Ascending aorta (tissue), 2 donors: ENCODE measurements at regions not wholly inside any gene's neighbourhood (a gene's known extent, or its start where the extent isn't known, plus 50 kb on each side); places are given as distances from the start of the nearest gene placed in this dataset.

Experiments used
- DNase-seq, 2 donors: peaks; one replicate each; pipeline ENCODE4 v3.0.0-alpha.2; 2019; ENCODE audit warnings: low spot score in 2 of 2
- H3K27ac ChIP-seq, 2 donors: fragments of 200-600 bp; sonication (generic); one replicate each; pipeline ENCODE4 v1.5.1; 2016 to 2017; ENCODE audit warnings: mild to moderate bottlenecking in 1 of 2
- H3K27me3 ChIP-seq: fragments of 200-600 bp; sonication (generic); one replicate; pipeline ENCODE4 v1.5.1; 2017
- H3K36me3 ChIP-seq, 2 donors: fragments of 200-600 bp; sonication (generic); one replicate each; pipeline ENCODE4 v1.5.1; 2016
- H3K4me1 ChIP-seq, 2 donors: fragments of 200-600 bp; sonication (generic); one replicate each; pipeline ENCODE4 v1.5.1; 2016 to 2017; ENCODE audit warnings: mild to moderate bottlenecking in 1 of 2
- H3K4me3 ChIP-seq, 2 donors: fragments of 200-600 bp; sonication (generic); one replicate each; pipeline ENCODE4 v1.5.1; 2016 to 2017; ENCODE audit warnings: mild to moderate bottlenecking in 1 of 2
- H3K9me3 ChIP-seq, 2 donors: fragments of 200-600 bp; sonication (generic); one replicate each; pipeline ENCODE4 v1.5.1; 2016
- intact Hi-C: fragments of 100-400 bp; cut with DNase I; formaldehyde crosslinking; loops from one replicate; pipeline ENCODE4 v1.15.1; 2023
- TF ChIP-seq, protein P1 (sequence below), 3 experiments: fragments of 200-600 bp in 2 of 3; fragments of 450-650 bp in 1 of 3; sonication (generic) in 2 of 3; IDR thresholded peaks; one replicate each; pipeline ENCODE4 v1.5.1; 2016 to 2019; ENCODE audit warnings: antibody characterized with exemption in 3 of 3, mild to moderate bottlenecking in 1 of 3, moderate library complexity in 1 of 3

DNA sequence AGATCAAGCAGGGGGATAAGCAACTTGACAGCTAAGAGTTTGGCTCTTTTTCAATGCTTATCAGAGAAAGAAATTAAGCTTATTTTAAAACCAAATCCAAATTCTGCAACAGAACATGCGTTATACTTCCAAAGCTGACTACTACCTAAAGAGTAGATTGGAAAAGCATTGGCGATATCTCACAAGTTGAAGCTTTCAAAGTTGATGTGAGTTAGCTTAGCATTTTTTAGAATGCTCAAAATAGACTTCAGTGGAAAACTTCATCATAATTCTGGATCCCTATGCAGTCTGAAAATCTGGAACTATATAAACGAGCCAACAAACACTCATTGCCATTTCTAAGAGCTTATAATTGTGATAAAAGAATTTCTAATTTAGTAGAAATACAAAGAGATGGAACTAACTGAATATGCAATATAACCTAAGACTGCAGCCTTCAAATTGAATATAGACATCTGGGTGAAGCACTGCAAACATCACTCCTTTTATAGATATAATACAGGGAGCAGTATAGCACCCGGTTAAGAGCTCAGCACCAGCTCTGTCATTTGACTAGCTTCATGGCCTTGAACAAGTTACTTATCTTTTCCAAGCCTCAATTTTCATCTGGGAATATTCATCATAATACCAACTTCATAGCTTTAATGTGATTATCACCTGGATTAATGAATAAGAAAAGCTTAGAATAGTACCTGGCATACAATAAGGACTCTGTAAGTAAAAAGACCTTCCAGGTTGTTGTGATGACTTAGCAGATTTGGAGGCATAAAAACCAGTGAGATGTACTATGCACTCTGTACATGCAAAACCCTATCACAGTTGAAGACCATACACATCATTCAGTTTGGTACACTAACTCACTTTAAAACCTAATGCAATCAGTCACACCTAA, 242.7 kb upstream of the TTC14 start:
- DNase-seq: no peak

DNA sequence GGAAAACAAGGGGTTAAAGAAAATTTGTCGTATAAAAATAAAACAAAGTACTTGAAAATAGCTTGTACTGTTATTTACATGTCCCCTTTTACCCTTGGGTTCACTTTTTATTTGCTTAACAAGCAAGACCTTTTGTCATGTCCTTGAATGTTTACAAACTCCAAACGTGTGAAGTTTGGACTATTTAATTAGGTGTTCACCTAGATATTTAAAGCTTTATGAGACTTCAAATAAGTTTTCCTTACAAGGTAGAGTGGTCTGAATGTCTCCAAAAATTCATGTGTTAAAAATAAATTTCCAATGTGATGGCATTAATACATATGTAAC, 242.0 kb upstream of the TTC14 start:
- intact Hi-C loops: no loop called here
- Histone ChIP-seq H3K27ac (no peak overlapping the region), H3K9me3 (no peaks in the 10 kb centered on the region), H3K4me1 (no peaks in the 10 kb centered on the region), H3K27me3 (no peaks in the 10 kb centered on the region), H3K4me3 (no peak overlapping the region), H3K36me3 (no peaks in the 10 kb centered on the region)
- DNase-seq: no peak
- TF ChIP-seq, protein P1, sequence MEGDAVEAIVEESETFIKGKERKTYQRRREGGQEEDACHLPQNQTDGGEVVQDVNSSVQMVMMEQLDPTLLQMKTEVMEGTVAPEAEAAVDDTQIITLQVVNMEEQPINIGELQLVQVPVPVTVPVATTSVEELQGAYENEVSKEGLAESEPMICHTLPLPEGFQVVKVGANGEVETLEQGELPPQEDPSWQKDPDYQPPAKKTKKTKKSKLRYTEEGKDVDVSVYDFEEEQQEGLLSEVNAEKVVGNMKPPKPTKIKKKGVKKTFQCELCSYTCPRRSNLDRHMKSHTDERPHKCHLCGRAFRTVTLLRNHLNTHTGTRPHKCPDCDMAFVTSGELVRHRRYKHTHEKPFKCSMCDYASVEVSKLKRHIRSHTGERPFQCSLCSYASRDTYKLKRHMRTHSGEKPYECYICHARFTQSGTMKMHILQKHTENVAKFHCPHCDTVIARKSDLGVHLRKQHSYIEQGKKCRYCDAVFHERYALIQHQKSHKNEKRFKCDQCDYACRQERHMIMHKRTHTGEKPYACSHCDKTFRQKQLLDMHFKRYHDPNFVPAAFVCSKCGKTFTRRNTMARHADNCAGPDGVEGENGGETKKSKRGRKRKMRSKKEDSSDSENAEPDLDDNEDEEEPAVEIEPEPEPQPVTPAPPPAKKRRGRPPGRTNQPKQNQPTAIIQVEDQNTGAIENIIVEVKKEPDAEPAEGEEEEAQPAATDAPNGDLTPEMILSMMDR (IDR thresholded peaks at IDR 0.05): no peak

More for the DNA sequence above, 242.7 kb upstream of the TTC14 start:
- intact Hi-C loops: no loop called here
- Histone ChIP-seq H3K27me3 (no peaks in the 10 kb centered on the region), H3K27ac (no peak overlapping the region), H3K36me3 (no peaks in the 10 kb centered on the region), H3K4me3 (no peak overlapping the region), H3K4me1 (no peaks in the 10 kb centered on the region), H3K9me3 (no peaks in the 10 kb centered on the region)
- TF ChIP-seq, protein P1 (IDR thresholded peaks at IDR 0.05): no peak

- Histone ChIP-seq H3K27ac (no peak overlapping the region), H3K4me1 (no peaks in the 10 kb centered on the region), H3K27me3 (no peaks in the 10 kb centered on the region), H3K36me3 (no peaks in the 10 kb centered on the region), H3K9me3 (no peaks in the 10 kb centered on the region), H3K4me3 (no peak overlapping the region)
- TF ChIP-seq, protein P1 (IDR thresholded peaks at IDR 0.05): no peak
- no peak for DNase-seq
- intact Hi-C loops: no loop called here
Observed at GRCh38 chr3:180362081-180362480, 239.9 kb upstream of the TTC14 start.

DNA sequence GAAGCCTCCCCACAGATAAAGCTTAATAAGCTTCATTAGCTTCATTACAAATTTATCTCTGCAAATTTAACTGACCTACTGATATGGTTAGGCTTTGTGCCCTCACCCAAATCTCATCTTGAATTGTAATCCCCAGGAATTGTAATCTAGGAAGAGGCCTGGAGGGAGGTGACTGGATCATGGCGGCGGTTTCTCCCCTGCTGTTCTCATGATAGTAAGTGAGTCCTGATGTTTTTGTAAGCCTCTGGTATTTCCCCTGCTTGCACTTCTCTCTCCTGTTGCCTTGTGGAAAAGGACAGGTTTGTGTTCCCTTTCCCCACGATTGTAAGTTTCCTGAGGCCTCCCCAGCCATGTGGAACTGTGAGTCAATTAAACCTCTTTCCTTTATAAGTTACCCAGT, 226.1 kb upstream of the TTC14 start:
- TF ChIP-seq, protein P1 (IDR thresholded peaks at IDR 0.05): no peak
- no peak overlapping the region for H3K4me3 ChIP-seq
- no peaks in the 10 kb centered on the region for H3K36me3 ChIP-seq
- H3K9me3 ChIP-seq: no peaks in the 10 kb centered on the region
- no peak overlapping the region for H3K27ac ChIP-seq
- intact Hi-C loops: no loop called here
- no peak for DNase-seq
- H3K27me3 ChIP-seq: no peaks in the 10 kb centered on the region
- H3K4me1 ChIP-seq: no peaks in the 10 kb centered on the region

DNA sequence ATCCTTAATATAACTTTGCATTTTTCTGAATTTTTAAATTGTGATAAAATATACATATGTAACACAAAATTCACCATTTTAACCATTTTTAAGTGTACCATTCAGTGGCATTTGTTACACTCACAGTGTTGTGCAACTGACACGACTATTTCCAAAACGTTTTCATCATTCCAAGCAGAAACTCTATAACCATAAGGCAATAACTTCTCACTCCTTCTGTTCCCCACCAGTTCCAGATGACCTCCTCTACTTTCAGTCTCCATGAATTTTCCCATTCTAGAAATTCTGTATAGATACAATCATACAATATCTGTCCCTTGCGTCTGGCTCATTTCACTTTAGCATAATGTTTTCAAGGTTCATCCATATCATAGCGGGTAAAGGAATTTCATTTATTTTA, 223.5 kb upstream of the TTC14 start:
- no peak for DNase-seq
- Histone ChIP-seq H3K4me3 (no peak overlapping the region), H3K4me1 (no peaks in the 10 kb centered on the region), H3K27me3 (no peaks in the 10 kb centered on the region), H3K36me3 (no peaks in the 10 kb centered on the region), H3K9me3 (no peaks in the 10 kb centered on the region), H3K27ac (no peak overlapping the region)
- intact Hi-C loops: no loop called here
- TF ChIP-seq, protein P1 (IDR thresholded peaks at IDR 0.05): no peak
